Ovary (tissue), 3 donors: ENCODE measurements at regions not wholly inside any gene's neighbourhood (a gene's known extent, or its start where the extent isn't known, plus 50 kb on each side); places are given as distances from the start of the nearest gene placed in this dataset.

Experiments
- EP300 ChIP-seq: sonication (generic); formaldehyde crosslinking; IDR thresholded peaks from one replicate; pipeline ENCODE4 v1.6.1; 2017; ENCODE audit warnings: antibody characterized with exemption
- POLR2A ChIP-seq: fragments of 450-650 bp; IDR thresholded peaks from one replicate; pipeline ENCODE4 v1.6.1; 2017; ENCODE audit warnings: antibody characterized with exemption, mild to moderate bottlenecking, moderate library complexity
- TF ChIP-seq, protein P1 (sequence below), 3 donors: fragments of 450-650 bp in 2 of 3; fragments of 200-600 bp in 1 of 3; IDR thresholded peaks; one replicate each; pipeline versions ENCODE4 v1.5.1 to v1.8.0; 2016 to 2022; ENCODE audit warnings: antibody characterized with exemption in 3 of 3, mild to moderate bottlenecking in 1 of 3
- donor health status: DM: no; HTN: no; CAD: no.

DNA sequence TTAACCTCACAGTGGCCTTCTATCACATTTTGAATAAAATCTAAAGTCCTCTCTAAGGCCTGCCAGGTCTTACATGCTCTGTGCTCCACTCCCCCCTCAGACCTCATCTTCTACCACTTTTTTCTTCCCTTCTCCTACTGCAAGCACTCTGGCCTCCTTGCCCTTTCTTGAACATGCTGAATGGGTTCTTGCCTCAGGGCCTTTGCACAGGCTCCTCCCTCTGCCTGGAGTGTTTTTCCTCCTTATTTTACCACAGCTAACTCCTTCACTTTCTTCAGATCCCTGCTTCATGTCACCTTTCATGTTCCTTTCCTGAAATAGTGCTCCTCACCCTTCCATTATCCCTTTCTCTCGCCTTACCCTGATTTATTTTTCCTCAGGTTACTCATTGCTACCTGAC lies 97.9 kb upstream of the FOXP4 start:
- TF ChIP-seq, protein P1, sequence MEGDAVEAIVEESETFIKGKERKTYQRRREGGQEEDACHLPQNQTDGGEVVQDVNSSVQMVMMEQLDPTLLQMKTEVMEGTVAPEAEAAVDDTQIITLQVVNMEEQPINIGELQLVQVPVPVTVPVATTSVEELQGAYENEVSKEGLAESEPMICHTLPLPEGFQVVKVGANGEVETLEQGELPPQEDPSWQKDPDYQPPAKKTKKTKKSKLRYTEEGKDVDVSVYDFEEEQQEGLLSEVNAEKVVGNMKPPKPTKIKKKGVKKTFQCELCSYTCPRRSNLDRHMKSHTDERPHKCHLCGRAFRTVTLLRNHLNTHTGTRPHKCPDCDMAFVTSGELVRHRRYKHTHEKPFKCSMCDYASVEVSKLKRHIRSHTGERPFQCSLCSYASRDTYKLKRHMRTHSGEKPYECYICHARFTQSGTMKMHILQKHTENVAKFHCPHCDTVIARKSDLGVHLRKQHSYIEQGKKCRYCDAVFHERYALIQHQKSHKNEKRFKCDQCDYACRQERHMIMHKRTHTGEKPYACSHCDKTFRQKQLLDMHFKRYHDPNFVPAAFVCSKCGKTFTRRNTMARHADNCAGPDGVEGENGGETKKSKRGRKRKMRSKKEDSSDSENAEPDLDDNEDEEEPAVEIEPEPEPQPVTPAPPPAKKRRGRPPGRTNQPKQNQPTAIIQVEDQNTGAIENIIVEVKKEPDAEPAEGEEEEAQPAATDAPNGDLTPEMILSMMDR (IDR thresholded peaks at IDR 0.05) = no peak
- TF ChIP-seq EP300 (no peak), POLR2A (no peak)
